ENCODE measurements at regions not wholly inside any gene's neighbourhood (a gene's known extent, or its start where the extent isn't known, plus 50 kb on each side); places are given as distances from the start of the nearest gene placed in this dataset.
A peak's percentile ranks its signal among the peaks of the same experiment; 100 is the strongest.

- Histone ChIP-seq H3K4me3 (no peak overlapping the region), H4K20me1 (replicated peaks; ENCODE audit: insufficient read depth) (no peaks in the 10 kb centered on the region), H3K27me3 (ENCODE audit: insufficient read depth) (no peaks in the 10 kb centered on the region), H3K9me2 (ENCODE audit: insufficient read depth) (peaks cover 7% of the 10 kb centered on the region; the same call in 1 of the 2 replicates), H3F3A (replicated peaks; ENCODE audit: low read depth) (no peaks in the 10 kb centered on the region), H3K36me3 (ENCODE audit: insufficient read depth) (no peaks in the 10 kb centered on the region), H3K79me2 (replicated peaks; ENCODE audit: insufficient read depth) (no peaks in the 10 kb centered on the region), H2AFZ (peak overlapping the region; percentile 93; the same call in 1 of the 2 replicates), H3K4me1 (ENCODE audit: insufficient read depth) (no peaks in the 10 kb centered on the region), H3K27ac (ENCODE audit: low read depth) (no peak overlapping the region), H3K4me2 (no peak overlapping the region)
- no peak overlapping the region for H3K4me3 Mint-ChIP-seq
- peaks cover 11% of the 10 kb centered on the region for H3K9me3 Mint-ChIP-seq
- H3K36me3 Mint-ChIP-seq (ENCODE audit: low read depth): peaks cover 6% of the 10 kb centered on the region; the same call in 2 of the 3 replicates
- peak; percentile 77 for DNase-seq (ENCODE audit: low spot score)
- no peaks in the 10 kb centered on the region for H3K27me3 Mint-ChIP-seq (ENCODE audit: insufficient read depth, low read depth, poor library complexity)
- H3K27ac Mint-ChIP-seq: no peak overlapping the region
- TF ChIP-seq CTCF (conservative IDR thresholded peaks at IDR 0.05; ENCODE audit: low read depth in 2 of 2): peak; percentile 83
- peak; percentile 49; the same call in 1 of the 2 replicates for TF ChIP-seq ZNF462 (CRISPR knock-in tag; IDR thresholded peaks at IDR 0.05)
- TF ChIP-seq JUNB (IDR thresholded peaks at IDR 0.05; ENCODE audit: unreplicated experiment): no peak
- peaks cover 7% of the 10 kb centered on the region; the same call in 2 of the 3 replicates for H3K4me1 Mint-ChIP-seq
- ATAC-seq: peak; percentile 92
Measured at GRCh38 chr10:2137549-2138174, 400.3 kb upstream of the ADARB2 start.
